Liver (tissue), 8 donors: ENCODE measurements at regions not wholly inside any gene's neighbourhood (a gene's known extent, or its start where the extent isn't known, plus 50 kb on each side); places are given as distances from the start of the nearest gene placed in this dataset.

Source experiments
- DNase-seq: peaks from one replicate; pipeline ENCODE4 v3.0.0-alpha.2; 2017; ENCODE audit warnings: low spot score
- H3K27ac ChIP-seq, 2 donors: one replicate each; pipeline ENCODE4 v1.7.0; 2013; ENCODE audit warnings: inconsistent platforms in 2 of 2, low read length in 2 of 2, control low read depth in 1 of 2, low read depth in 1 of 2, mild to moderate bottlenecking in 1 of 2
- H3K27me3 ChIP-seq, 4 donors: one replicate each; pipeline versions ENCODE4 v1.6.1 to v1.7.0; 2013; ENCODE audit warnings: low read length in 3 of 4, inconsistent platforms in 1 of 4, mild to moderate bottlenecking in 1 of 4, moderate library complexity in 1 of 4; ENCODE audit not compliant: control insufficient read depth in 4 of 4, insufficient read depth in 4 of 4
- H3K36me3 ChIP-seq, 4 donors: one replicate each; pipeline versions ENCODE4 v1.6.1 to v1.7.0; 2013; ENCODE audit warnings: low read length in 3 of 4, mild to moderate bottlenecking in 3 of 4, low read depth in 1 of 4, moderate library complexity in 1 of 4; ENCODE audit not compliant: control insufficient read depth in 4 of 4, insufficient read depth in 3 of 4
- H3K4me1 ChIP-seq, 4 donors: one replicate each; pipeline versions ENCODE4 v1.6.1 to v1.7.0; 2013; ENCODE audit warnings: low read length in 3 of 4, mild to moderate bottlenecking in 3 of 4, moderate library complexity in 1 of 4; ENCODE audit not compliant: control insufficient read depth in 4 of 4, insufficient read depth in 4 of 4
- H3K4me3 ChIP-seq, 3 donors: one replicate each; pipeline versions ENCODE4 v1.6.1 to v1.7.0; 2013; ENCODE audit warnings: low read length in 3 of 3, control low read depth in 1 of 3, low read depth in 1 of 3, mild to moderate bottlenecking in 1 of 3
- H3K9ac ChIP-seq, 2 donors: one replicate each; pipeline ENCODE4 v1.7.0; 2013; ENCODE audit warnings: low read length in 2 of 2, mild to moderate bottlenecking in 2 of 2, moderate library complexity in 2 of 2, control low read depth in 1 of 2, low read depth in 1 of 2
- H3K9me3 ChIP-seq, 4 donors: one replicate each; pipeline versions ENCODE4 v1.6.1 to v1.7.0; 2013; ENCODE audit warnings: low read length in 3 of 4; ENCODE audit not compliant: control insufficient read depth in 4 of 4
- EGR1 ChIP-seq, 2 donors: IDR thresholded peaks; 2 replicates each; pipeline ENCODE4 v1.6.1; 2016 to 2018; ENCODE audit warnings: antibody characterized with exemption in 2 of 2, low read depth in 2 of 2
- FOXA1 ChIP-seq: IDR thresholded peaks from 2 replicates; pipeline ENCODE4 v1.6.1; 2016; ENCODE audit warnings: antibody characterized with exemption
- FOXA2 ChIP-seq: IDR thresholded peaks from 2 replicates; pipeline ENCODE4 v1.6.1; 2016; ENCODE audit warnings: antibody characterized with exemption
- GABPA ChIP-seq, 2 donors: IDR thresholded peaks in 1 of 2; conservative IDR thresholded peaks in 1 of 2; 2 replicates each; pipeline ENCODE4 v1.6.1; 2016; ENCODE audit warnings: antibody characterized with exemption in 2 of 2, mild to moderate bottlenecking in 1 of 2, moderate library complexity in 1 of 2
- HNF4A ChIP-seq, 2 donors: conservative IDR thresholded peaks; 2 replicates each; pipeline ENCODE4 v1.6.1; 2016; ENCODE audit warnings: antibody characterized with exemption in 2 of 2, mild to moderate bottlenecking in 2 of 2
- HNF4G ChIP-seq: IDR thresholded peaks from 2 replicates; pipeline ENCODE4 v1.6.1; 2016; ENCODE audit warnings: antibody characterized with exemption
- JUND ChIP-seq, 2 donors: IDR thresholded peaks; 2 replicates each; pipeline ENCODE4 v1.6.1; 2016; ENCODE audit warnings: antibody characterized with exemption in 2 of 2
- NR2F2 ChIP-seq: IDR thresholded peaks from 2 replicates; pipeline ENCODE4 v1.6.1; 2016; ENCODE audit warnings: antibody characterized with exemption
- RAD21 ChIP-seq, 2 donors: IDR thresholded peaks; 2 replicates each; pipeline ENCODE4 v1.6.1; 2016; ENCODE audit warnings: antibody characterized with exemption in 2 of 2, mild to moderate bottlenecking in 2 of 2
- RXRA ChIP-seq, 2 donors: IDR thresholded peaks; 2 replicates each; pipeline ENCODE4 v1.6.1; 2017 to 2018; ENCODE audit warnings: antibody characterized with exemption in 2 of 2, mild to moderate bottlenecking in 1 of 2
- SP1 ChIP-seq: IDR thresholded peaks from 2 replicates; pipeline ENCODE4 v1.6.1; 2018; ENCODE audit warnings: antibody characterized with exemption, mild to moderate bottlenecking
- TAF1 ChIP-seq: conservative IDR thresholded peaks from 2 replicates; pipeline ENCODE4 v1.6.1; 2016; ENCODE audit warnings: antibody characterized with exemption, mild to moderate bottlenecking
- YY1 ChIP-seq: IDR thresholded peaks from 2 replicates; pipeline ENCODE4 v1.6.1; 2016; ENCODE audit warnings: antibody characterized with exemption, mild to moderate bottlenecking
- WGBS: extraction: QIAGEN DNeasy Blood & Tissue Kit; methylation state at CpG from one replicate; pipeline ENCODE4 v1.1.7; 2013; 5-methylcytosine and 5-hydroxymethylcytosine counted together
- TF ChIP-seq, protein P1 (sequence below): IDR thresholded peaks from 2 replicates; pipeline ENCODE4 v1.6.1; 2016; ENCODE audit warnings: antibody characterized with exemption
- TF ChIP-seq, protein P2 (sequence below): IDR thresholded peaks from 2 replicates; pipeline ENCODE4 v1.6.1; 2016; ENCODE audit warnings: antibody characterized with exemption, mild to moderate bottlenecking
- TF ChIP-seq, protein P3 (sequence below): IDR thresholded peaks from 2 replicates; pipeline ENCODE4 v1.6.1; 2016; ENCODE audit warnings: antibody characterized with exemption
- TF ChIP-seq, protein P4 (sequence below): fragments of 150-350 bp; IDR thresholded peaks from 2 replicates; pipeline ENCODE4 v1.5.1; 2017; ENCODE audit warnings: improper control_type of control experiment, low read depth, low read length; ENCODE audit not compliant: missing input control
- TF ChIP-seq, protein P5 (sequence below): IDR thresholded peaks from 2 replicates; pipeline ENCODE4 v1.6.1; 2016; ENCODE audit warnings: antibody characterized with exemption
- donor health status: healthy.
- donor health status: healthy.
- donor health status: healthy.
- donor health status: healthy.
- donor health status: healthy.

DNA sequence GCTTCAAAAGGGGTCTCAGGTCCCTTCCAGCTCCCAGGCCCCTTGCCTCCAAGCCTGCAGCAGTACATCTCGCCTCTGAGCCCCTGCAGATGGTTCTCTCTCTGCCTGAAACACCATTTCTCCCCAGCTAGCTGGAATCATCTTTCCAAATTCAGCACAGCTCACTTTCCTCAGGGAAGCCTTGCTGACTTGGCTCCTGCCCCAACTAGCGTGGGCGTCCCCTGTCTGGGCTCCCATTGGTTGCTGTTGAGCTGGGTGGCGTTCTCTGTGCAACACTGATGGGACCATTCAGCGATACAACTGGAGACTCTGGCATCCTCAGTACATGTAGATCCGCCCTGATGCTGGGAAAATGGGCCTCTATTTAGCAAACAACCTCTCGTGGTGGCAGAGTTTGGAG, 141.3 kb upstream of the IGSF21 start:
- Histone ChIP-seq H3K4me3 (no peak overlapping the region), H3K36me3 (no peaks in the 10 kb centered on the region), H3K9ac (no peak overlapping the region), H3K27me3 (peaks cover 0 to 2% (median 0%) of the 10 kb centered on the region in 4 donors), H3K27ac (no peak overlapping the region), H3K4me1 (no peaks in the 10 kb centered on the region), H3K9me3 (no peaks in the 10 kb centered on the region)
- 55% methylated on average over 7 of the region's 7 CpGs for WGBS
- TF ChIP-seq JUND (IDR thresholded peaks at IDR 0.05) (no peak), HNF4G (no peak), NR2F2 (no peak), YY1 (no peak), SP1 (no peak), FOXA2 (no peak), HNF4A (conservative IDR thresholded peaks at IDR 0.05) (no peak), GABPA (IDR thresholded peaks at IDR 0.05 in 1 of 2, conservative IDR thresholded peaks at IDR 0.05 in 1 of 2) (no peak), FOXA1 (no peak), RXRA (IDR thresholded peaks at IDR 0.05) (no peak), TAF1 (no peak), RAD21 (IDR thresholded peaks at IDR 0.05) (no peak), EGR1 (IDR thresholded peaks at IDR 0.05; ENCODE audit: low read depth in 2 of 2) (no peak)
- TF ChIP-seq, protein P1, sequence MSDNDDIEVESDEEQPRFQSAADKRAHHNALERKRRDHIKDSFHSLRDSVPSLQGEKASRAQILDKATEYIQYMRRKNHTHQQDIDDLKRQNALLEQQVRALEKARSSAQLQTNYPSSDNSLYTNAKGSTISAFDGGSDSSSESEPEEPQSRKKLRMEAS = no peak
- TF ChIP-seq, protein P2, sequence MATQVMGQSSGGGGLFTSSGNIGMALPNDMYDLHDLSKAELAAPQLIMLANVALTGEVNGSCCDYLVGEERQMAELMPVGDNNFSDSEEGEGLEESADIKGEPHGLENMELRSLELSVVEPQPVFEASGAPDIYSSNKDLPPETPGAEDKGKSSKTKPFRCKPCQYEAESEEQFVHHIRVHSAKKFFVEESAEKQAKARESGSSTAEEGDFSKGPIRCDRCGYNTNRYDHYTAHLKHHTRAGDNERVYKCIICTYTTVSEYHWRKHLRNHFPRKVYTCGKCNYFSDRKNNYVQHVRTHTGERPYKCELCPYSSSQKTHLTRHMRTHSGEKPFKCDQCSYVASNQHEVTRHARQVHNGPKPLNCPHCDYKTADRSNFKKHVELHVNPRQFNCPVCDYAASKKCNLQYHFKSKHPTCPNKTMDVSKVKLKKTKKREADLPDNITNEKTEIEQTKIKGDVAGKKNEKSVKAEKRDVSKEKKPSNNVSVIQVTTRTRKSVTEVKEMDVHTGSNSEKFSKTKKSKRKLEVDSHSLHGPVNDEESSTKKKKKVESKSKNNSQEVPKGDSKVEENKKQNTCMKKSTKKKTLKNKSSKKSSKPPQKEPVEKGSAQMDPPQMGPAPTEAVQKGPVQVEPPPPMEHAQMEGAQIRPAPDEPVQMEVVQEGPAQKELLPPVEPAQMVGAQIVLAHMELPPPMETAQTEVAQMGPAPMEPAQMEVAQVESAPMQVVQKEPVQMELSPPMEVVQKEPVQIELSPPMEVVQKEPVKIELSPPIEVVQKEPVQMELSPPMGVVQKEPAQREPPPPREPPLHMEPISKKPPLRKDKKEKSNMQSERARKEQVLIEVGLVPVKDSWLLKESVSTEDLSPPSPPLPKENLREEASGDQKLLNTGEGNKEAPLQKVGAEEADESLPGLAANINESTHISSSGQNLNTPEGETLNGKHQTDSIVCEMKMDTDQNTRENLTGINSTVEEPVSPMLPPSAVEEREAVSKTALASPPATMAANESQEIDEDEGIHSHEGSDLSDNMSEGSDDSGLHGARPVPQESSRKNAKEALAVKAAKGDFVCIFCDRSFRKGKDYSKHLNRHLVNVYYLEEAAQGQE = no peak
- TF ChIP-seq, protein P3, sequence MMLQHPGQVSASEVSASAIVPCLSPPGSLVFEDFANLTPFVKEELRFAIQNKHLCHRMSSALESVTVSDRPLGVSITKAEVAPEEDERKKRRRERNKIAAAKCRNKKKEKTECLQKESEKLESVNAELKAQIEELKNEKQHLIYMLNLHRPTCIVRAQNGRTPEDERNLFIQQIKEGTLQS = no peak
- TF ChIP-seq, protein P4, sequence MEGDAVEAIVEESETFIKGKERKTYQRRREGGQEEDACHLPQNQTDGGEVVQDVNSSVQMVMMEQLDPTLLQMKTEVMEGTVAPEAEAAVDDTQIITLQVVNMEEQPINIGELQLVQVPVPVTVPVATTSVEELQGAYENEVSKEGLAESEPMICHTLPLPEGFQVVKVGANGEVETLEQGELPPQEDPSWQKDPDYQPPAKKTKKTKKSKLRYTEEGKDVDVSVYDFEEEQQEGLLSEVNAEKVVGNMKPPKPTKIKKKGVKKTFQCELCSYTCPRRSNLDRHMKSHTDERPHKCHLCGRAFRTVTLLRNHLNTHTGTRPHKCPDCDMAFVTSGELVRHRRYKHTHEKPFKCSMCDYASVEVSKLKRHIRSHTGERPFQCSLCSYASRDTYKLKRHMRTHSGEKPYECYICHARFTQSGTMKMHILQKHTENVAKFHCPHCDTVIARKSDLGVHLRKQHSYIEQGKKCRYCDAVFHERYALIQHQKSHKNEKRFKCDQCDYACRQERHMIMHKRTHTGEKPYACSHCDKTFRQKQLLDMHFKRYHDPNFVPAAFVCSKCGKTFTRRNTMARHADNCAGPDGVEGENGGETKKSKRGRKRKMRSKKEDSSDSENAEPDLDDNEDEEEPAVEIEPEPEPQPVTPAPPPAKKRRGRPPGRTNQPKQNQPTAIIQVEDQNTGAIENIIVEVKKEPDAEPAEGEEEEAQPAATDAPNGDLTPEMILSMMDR = no peak
- TF ChIP-seq, protein P5, sequence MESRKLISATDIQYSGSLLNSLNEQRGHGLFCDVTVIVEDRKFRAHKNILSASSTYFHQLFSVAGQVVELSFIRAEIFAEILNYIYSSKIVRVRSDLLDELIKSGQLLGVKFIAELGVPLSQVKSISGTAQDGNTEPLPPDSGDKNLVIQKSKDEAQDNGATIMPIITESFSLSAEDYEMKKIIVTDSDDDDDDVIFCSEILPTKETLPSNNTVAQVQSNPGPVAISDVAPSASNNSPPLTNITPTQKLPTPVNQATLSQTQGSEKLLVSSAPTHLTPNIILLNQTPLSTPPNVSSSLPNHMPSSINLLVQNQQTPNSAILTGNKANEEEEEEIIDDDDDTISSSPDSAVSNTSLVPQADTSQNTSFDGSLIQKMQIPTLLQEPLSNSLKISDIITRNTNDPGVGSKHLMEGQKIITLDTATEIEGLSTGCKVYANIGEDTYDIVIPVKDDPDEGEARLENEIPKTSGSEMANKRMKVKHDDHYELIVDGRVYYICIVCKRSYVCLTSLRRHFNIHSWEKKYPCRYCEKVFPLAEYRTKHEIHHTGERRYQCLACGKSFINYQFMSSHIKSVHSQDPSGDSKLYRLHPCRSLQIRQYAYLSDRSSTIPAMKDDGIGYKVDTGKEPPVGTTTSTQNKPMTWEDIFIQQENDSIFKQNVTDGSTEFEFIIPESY = no peak
- DNase-seq = no peak
